Stimulated activated memory B cell treated with anti-CD40 and anti-IgM and Interleukin-4, amounts not matched to agents 10 μg/mL and 1 μg/mL and 100 μg/mL, for 72 hours (primary cell): ENCODE measurements at regions not wholly inside any gene's neighbourhood (a gene's known extent, or its start where the extent isn't known, plus 50 kb on each side); places are given as distances from the start of the nearest gene placed in this dataset.

Source experiments
- ATAC-seq: fragments of 150-1000 bp; cut with Tn5 transposase; 2 replicates; pipeline ENCODE4 v1.10.0; 2021
- H3K27ac Mint-ChIP-seq: one replicate; pipeline ENCODE4 v1.8.0; 2022; ENCODE audit warnings: mild to moderate bottlenecking, mixed read lengths
- H3K27me3 Mint-ChIP-seq: one replicate; pipeline ENCODE4 v1.8.0; 2022; ENCODE audit warnings: mixed read lengths
- H3K36me3 Mint-ChIP-seq: one replicate; pipeline ENCODE4 v1.8.0; 2022; ENCODE audit warnings: mixed read lengths
- H3K4me1 Mint-ChIP-seq: one replicate; pipeline ENCODE4 v1.8.0; 2022; ENCODE audit warnings: mixed read lengths
- H3K4me3 Mint-ChIP-seq: one replicate; pipeline ENCODE4 v1.8.0; 2022; ENCODE audit warnings: mild to moderate bottlenecking, moderate library complexity, mixed read lengths
- H3K9me3 Mint-ChIP-seq: one replicate; pipeline ENCODE4 v1.8.0; 2022; ENCODE audit warnings: mixed read lengths

DNA sequence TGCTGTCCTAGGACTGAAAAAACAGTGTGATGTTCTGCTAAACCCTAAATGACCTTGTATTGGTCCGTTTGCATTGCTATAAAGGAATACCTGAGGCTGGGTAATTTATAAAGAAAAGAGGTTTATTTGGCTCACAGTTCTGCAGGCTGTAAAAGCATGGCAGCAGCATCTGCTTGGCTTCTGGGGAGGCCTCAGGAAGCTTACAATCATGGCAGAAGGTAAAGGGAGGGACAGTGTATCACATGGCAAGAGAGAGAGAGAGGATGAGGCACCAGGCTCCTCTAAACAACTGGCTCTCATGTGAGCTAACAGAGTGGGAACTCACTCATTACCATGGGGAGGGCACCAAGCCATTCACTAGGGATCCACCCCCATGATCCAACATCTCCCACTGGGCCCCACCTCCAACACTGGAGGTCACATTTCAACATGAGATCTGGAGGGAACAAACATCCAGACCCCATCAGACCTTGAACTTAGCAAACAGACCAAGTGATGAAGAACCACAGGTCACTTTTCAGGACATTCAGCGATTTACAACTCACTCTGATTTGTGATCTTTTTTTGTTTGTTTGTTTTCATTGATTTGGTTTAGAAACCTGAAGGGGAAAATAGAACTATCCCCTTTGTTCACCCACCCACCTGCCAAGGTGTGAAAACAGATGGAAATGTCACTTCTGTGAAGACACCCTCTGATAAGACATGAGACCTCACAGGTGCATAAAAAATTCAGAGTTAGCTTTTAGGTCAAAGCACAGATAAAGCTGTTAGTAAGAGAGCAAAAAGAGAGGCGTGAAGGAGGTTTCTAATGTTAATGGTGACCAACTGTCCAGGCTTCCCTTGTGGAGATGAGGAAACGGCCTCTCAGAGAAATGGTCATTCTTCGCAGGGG is 104.2 kb upstream of the RALGPS2 start:
- H3K4me1 Mint-ChIP-seq: peaks cover 46% of the 10 kb centered on the region
- no peak for ATAC-seq
- peak overlapping the region; percentile 90 for H3K27ac Mint-ChIP-seq
- H3K36me3 Mint-ChIP-seq: peaks cover 14% of the 10 kb centered on the region
- no peak overlapping the region for H3K4me3 Mint-ChIP-seq
- no peaks in the 10 kb centered on the region for H3K27me3 Mint-ChIP-seq
- H3K9me3 Mint-ChIP-seq: peaks cover 5% of the 10 kb centered on the region

DNA sequence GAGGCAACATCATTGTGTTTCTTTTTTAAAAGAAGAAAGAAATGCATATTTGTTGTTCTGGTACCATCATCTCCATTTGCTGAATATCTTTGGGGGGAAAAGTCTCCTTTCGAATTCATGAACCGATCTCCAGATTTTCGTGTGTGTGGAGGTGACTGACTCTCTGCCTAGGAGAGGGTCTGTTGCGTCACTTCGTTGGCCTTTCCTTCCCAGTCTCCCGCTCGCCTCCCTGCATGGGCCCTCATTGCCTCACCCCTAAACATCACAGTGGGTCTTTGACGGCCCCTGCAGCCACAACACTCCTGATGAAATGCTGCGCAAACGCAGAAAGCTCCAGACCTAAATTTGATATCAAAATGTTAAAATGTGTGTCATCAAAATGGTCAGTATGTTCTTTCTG is 103.2 kb upstream of the RALGPS2 start:
- no peak overlapping the region for H3K4me3 Mint-ChIP-seq
- peak overlapping the region; percentile 27 for H3K27ac Mint-ChIP-seq
- peaks cover 54% of the 10 kb centered on the region for H3K4me1 Mint-ChIP-seq
- peaks cover 13% of the 10 kb centered on the region for H3K36me3 Mint-ChIP-seq
- H3K9me3 Mint-ChIP-seq: peaks cover 5% of the 10 kb centered on the region
- H3K27me3 Mint-ChIP-seq: no peaks in the 10 kb centered on the region
- ATAC-seq: no peak

DNA sequence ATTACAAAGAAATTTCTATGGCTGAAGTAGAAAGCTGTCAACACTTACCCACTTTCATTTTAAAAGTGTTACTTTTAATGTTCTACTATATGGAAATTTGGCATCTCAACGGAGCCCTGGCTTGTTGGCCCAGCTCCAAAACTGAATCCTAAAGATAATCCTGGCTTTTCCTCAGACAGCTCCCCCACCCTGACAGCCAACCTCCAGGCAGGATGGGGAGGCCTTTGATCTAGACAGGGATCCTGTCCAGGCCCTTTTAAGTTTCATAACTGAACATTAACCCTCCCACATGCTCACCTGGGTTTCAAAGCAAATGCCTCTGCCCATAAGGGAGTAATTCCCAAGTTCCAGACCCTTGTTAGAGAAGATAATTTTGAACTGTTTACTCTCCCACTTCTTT is 99.3 kb upstream of the RALGPS2 start:
- Mint-ChIP-seq H3K27me3 (no peaks in the 10 kb centered on the region), H3K27ac (peak overlapping the region; percentile 29), H3K4me1 (peaks cover 41% of the 10 kb centered on the region), H3K4me3 (no peak overlapping the region), H3K36me3 (peaks cover 5% of the 10 kb centered on the region), H3K9me3 (no peaks in the 10 kb centered on the region)
- no peak for ATAC-seq

DNA sequence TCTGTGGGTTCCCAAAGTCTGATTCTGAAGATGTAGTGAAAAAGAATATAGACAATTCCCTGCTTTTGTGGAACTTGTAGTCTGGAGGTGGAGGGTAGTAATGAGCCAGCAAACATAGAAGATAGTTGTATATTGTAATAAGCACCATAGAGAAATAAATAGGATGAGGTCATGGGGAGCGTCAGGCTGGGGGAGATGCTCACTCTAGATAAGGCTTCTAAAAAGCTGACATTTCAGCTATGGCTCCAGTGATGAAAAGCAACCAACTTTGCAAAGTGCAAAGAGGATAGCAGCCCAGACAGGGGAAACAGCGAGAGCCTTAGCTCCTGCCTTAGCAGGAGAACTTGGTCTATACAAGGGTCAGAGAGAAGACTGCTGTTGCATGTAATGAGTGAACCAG is 98.0 kb upstream of the RALGPS2 start:
- Mint-ChIP-seq H3K9me3 (no peaks in the 10 kb centered on the region), H3K27ac (peak overlapping the region; percentile 29), H3K4me1 (peaks cover 33% of the 10 kb centered on the region), H3K27me3 (no peaks in the 10 kb centered on the region), H3K36me3 (no peaks in the 10 kb centered on the region), H3K4me3 (no peak overlapping the region)
- ATAC-seq: no peak

DNA sequence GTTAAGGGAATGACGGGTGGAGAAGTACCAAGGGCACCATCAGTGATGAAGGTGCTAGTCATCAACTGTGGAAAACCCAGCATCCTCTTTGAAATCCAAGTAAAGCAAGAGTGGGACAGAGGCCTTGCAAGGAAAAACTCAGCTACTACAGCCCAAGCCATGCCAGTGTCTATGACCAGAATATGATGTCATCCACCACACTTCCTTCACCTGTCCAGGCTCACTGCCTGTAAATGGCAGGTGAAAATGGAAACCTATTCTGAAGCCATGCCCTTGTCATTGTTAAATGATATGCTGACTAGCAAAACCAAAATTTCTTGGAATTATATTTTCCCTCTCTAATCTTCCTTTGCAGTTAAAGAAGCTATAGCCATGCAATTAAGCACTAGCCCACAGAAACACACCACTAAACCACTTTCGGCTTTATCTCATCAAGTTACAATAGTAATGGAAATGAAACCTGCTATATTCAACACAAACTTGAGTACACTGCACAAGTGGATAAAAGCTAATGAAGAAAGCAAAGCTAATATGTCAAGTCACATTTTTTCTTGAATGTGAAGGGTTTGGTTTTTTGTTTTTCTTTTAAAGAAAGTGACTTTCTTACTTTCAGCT is 96.3 kb upstream of the RALGPS2 start:
- no peaks in the 10 kb centered on the region for H3K27me3 Mint-ChIP-seq
- no peaks in the 10 kb centered on the region for H3K36me3 Mint-ChIP-seq
- H3K4me3 Mint-ChIP-seq: no peak overlapping the region
- no peaks in the 10 kb centered on the region for H3K9me3 Mint-ChIP-seq
- no peak overlapping the region for H3K27ac Mint-ChIP-seq
- peaks cover 39% of the 10 kb centered on the region for H3K4me1 Mint-ChIP-seq
- ATAC-seq: no peak

DNA sequence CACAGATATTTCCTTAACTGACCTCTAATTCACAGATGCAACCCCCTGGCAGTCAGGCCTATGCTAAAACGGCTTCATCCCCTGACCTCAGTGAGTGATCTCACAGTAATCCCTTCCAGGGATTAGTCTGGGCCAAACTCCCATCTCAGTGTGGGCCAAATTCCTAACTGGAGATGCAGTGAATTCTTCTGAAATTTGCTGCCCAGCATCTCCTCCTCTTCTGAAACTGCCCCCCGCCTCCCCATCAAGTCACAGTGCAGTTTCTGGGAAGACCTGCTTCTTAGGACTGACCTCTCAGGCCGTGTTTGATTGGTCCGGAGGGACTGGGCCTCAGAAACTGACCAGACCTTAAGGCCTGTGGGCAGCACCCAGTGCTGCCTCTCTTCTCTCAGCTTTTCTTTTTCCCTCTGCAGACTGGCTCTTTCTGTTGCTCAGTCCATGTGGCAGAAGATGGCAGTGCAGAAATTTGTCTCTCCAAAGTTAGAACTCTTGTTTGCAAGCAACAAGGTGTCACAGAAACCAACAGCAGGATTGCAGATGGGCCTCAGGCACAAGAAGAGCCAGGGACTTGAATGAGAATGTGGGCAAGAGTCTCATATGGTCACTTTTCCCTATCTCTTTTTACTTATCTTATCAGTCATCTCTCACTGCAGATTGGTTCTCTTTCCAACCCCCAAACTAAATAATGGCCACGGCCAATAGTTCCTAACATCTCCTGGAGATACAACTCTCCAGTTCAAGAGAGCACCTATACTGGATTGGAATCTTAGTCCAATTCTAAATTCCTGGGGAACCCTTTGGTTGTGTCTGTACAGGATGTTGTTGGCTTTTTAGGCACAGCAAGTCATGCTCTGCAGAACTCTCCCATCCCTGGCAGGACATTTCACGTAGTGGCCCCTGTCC is 95.5 kb upstream of the RALGPS2 start:
- ATAC-seq: no peak
- no peaks in the 10 kb centered on the region for H3K36me3 Mint-ChIP-seq
- no peaks in the 10 kb centered on the region for H3K9me3 Mint-ChIP-seq
- no peaks in the 10 kb centered on the region for H3K27me3 Mint-ChIP-seq
- H3K27ac Mint-ChIP-seq: peak overlapping the region; percentile 40
- no peak overlapping the region for H3K4me3 Mint-ChIP-seq
- H3K4me1 Mint-ChIP-seq: peaks cover 40% of the 10 kb centered on the region

DNA sequence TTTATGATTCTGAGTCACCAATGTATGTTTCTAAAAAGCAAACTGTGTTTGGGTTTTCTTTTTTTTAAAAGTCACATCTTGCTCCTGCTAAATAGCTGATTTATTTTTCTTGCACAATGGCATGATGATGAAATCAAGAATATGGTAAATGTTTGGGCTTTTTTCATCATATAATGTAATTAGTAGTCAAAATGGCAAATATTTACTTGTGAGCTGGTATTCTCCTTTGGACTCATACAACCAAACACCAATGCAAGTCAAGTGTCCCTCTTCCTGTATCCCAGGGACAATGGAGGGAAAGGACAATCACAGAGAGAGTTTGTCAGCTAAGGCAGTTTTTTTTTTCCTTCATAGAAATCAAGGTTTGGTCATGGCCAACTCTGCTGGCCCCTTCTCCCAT is 94.6 kb upstream of the RALGPS2 start:
- ATAC-seq: no peak
- no peaks in the 10 kb centered on the region for H3K27me3 Mint-ChIP-seq
- H3K27ac Mint-ChIP-seq: no peak overlapping the region
- peaks cover 34% of the 10 kb centered on the region for H3K4me1 Mint-ChIP-seq
- no peak overlapping the region for H3K4me3 Mint-ChIP-seq
- no peaks in the 10 kb centered on the region for H3K36me3 Mint-ChIP-seq
- H3K9me3 Mint-ChIP-seq: no peaks in the 10 kb centered on the region

GRCh38 chr1:178632653-178633052 is 92.4 kb upstream of the RALGPS2 start:
- no peaks in the 10 kb centered on the region for H3K9me3 Mint-ChIP-seq

DNA sequence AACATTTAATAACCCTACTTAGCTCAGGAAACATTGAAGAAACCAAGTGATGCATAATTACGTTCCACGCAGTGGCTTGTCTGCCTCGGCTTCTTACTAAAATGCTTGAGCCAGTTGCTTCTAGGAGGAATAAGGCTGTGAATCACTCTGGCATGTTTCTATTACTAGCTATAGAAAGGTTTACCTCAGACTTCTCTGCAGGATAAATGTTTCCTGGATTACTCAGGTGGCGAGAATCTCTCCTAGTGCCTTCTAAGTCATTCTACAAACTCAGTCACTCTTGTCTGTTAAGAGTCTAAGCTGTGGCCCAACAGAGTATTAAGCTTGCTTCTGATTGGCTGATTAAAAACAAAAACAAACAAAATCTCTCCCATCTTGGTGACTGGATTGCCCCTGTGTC is 92.0 kb upstream of the RALGPS2 start:
- no peak overlapping the region for H3K4me3 Mint-ChIP-seq
- no peaks in the 10 kb centered on the region for H3K27me3 Mint-ChIP-seq
- peak overlapping the region; percentile 35 for H3K27ac Mint-ChIP-seq
- H3K36me3 Mint-ChIP-seq: no peaks in the 10 kb centered on the region
- peaks cover 17% of the 10 kb centered on the region for H3K4me1 Mint-ChIP-seq
- H3K9me3 Mint-ChIP-seq: no peaks in the 10 kb centered on the region
- ATAC-seq: no peak

More at GRCh38 chr1:178632653-178633052, 92.4 kb upstream of the RALGPS2 start:
- H3K27me3 Mint-ChIP-seq: no peaks in the 10 kb centered on the region
- H3K27ac Mint-ChIP-seq: no peak overlapping the region
- peaks cover 17% of the 10 kb centered on the region for H3K4me1 Mint-ChIP-seq
- ATAC-seq: no peak
- H3K36me3 Mint-ChIP-seq: no peaks in the 10 kb centered on the region
- no peak overlapping the region for H3K4me3 Mint-ChIP-seq

DNA sequence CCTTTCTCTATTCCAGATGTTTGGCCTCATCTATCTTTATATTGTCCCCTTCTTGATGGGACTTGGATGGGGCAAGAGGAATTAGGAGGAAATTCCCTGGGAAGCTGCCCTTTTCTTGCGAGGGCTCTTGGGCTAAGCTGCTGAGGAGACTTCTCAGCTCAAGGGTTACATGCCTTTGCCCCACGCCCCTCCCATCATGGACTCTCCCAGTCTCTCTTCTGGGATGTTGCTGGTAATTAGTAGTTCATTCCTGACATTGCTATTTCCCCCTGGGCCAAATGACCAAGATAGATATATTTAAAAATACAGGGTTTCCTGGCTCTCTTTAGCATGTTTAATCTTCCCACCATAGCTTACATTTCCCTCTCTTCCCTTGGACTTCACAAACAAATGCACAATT is 90.6 kb upstream of the RALGPS2 start:
- H3K36me3 Mint-ChIP-seq: no peaks in the 10 kb centered on the region
- H3K4me1 Mint-ChIP-seq: peaks cover 26% of the 10 kb centered on the region
- H3K27me3 Mint-ChIP-seq: no peaks in the 10 kb centered on the region
- H3K9me3 Mint-ChIP-seq: no peaks in the 10 kb centered on the region
- H3K4me3 Mint-ChIP-seq: no peak overlapping the region
- H3K27ac Mint-ChIP-seq: peak overlapping the region; percentile 51
- no peak for ATAC-seq

DNA sequence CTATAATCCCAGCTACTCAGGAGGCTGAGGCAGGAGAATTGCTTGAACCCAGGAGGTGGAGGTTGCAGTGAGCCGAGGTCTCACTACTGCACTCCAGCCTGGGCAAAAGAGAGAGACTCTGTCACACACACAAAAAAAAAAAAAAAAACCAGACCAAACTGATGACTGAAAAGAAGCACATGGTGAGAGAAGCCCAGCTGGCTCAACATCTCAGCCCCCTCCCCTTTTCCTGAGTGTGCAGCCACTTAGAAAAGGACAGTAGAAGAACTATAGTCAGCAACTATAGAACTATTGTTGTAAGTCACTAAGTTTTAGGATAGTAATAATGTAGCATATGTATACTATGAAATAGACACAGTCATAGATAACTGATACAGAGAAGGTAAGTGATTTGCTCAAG is 87.2 kb upstream of the RALGPS2 start:
- no peaks in the 10 kb centered on the region for H3K36me3 Mint-ChIP-seq
- H3K4me3 Mint-ChIP-seq: no peak overlapping the region
- H3K27me3 Mint-ChIP-seq: no peaks in the 10 kb centered on the region
- peaks cover 40% of the 10 kb centered on the region for H3K4me1 Mint-ChIP-seq
- no peak for ATAC-seq
- H3K27ac Mint-ChIP-seq: no peak overlapping the region
- no peaks in the 10 kb centered on the region for H3K9me3 Mint-ChIP-seq

DNA sequence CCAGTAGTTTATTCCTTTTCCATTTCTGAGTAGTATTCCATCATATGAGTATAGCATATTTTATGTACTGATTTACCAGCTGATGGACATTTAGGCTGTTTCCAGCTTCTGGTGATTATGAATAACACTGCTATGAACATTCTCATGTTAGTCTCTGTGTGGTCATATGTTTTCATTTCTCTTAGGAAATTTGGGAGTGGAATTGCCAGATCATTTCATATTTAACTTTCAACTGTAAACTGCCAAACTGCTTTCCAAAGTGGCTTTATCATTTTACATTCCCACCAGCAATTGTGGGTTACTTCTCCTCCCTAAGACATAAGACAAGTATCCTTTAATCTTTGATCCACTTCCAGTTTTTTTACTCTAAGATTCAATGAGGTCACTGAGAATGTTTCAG is 85.7 kb upstream of the RALGPS2 start:
- no peak for ATAC-seq
- no peaks in the 10 kb centered on the region for H3K9me3 Mint-ChIP-seq
- peak overlapping the region; percentile 38 for H3K27ac Mint-ChIP-seq
- H3K36me3 Mint-ChIP-seq: no peaks in the 10 kb centered on the region
- H3K27me3 Mint-ChIP-seq: no peaks in the 10 kb centered on the region
- H3K4me1 Mint-ChIP-seq: peaks cover 41% of the 10 kb centered on the region
- no peak overlapping the region for H3K4me3 Mint-ChIP-seq

GRCh38 chr1:178642282-178642681 is 82.8 kb upstream of the RALGPS2 start:
- Mint-ChIP-seq H3K27ac (peak overlapping the region; percentile 36), H3K4me1 (peaks cover 55% of the 10 kb centered on the region), H3K4me3 (no peak overlapping the region), H3K27me3 (no peaks in the 10 kb centered on the region), H3K9me3 (no peaks in the 10 kb centered on the region), H3K36me3 (no peaks in the 10 kb centered on the region)
- no peak for ATAC-seq

DNA sequence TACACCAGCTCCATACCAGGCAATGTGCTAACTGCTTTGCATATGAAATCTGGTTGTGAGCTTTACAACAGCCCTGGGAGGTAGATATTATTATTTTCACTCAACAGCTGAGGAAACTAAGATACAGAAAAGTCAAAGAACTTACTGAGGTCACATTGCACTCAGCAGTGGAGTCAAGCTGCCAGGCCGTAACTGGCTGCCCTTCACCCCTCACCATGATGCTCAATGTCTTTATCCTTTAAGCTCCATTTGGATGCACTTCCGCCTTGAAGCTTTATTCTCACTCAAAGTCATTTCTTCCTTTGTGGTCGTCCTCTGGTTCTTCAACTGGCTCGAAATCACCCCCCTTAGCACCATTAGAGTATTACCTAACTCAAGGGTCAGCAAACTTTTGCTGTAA is 81.7 kb upstream of the RALGPS2 start:
- no peaks in the 10 kb centered on the region for H3K27me3 Mint-ChIP-seq
- H3K4me3 Mint-ChIP-seq: no peak overlapping the region
- peaks cover 6% of the 10 kb centered on the region for H3K36me3 Mint-ChIP-seq
- H3K27ac Mint-ChIP-seq: peak overlapping the region; percentile 44
- ATAC-seq: no peak
- H3K9me3 Mint-ChIP-seq: peaks cover 5% of the 10 kb centered on the region
- peaks cover 57% of the 10 kb centered on the region for H3K4me1 Mint-ChIP-seq

DNA sequence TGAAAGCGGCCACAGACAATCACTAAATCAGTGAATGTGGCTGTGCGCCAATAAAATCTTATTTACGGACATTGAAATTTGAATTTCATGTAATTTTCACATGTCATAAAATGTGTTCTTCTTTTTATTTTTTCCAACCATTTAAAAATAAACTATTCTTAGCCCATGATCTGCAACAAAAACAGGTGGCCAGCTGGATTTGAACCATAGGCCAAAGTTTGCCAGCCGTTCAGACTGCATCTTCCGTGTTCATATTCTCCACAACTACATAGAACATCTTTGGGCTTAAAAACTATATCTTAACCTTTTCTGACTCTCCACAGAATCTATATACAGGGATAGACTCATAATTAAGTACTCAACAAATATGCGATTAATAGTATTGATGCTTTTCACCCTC is 81.2 kb upstream of the RALGPS2 start:
- Mint-ChIP-seq H3K27ac (peak overlapping the region; percentile 44), H3K4me3 (no peak overlapping the region), H3K4me1 (peaks cover 54% of the 10 kb centered on the region), H3K36me3 (peaks cover 6% of the 10 kb centered on the region), H3K27me3 (no peaks in the 10 kb centered on the region), H3K9me3 (peaks cover 5% of the 10 kb centered on the region)
- ATAC-seq: no peak
